VCaP (cell line): ENCODE measurements at regions not wholly inside any gene's neighbourhood (a gene's known extent, or its start where the extent isn't known, plus 50 kb on each side); places are given as distances from the start of the nearest gene placed in this dataset.
A peak's percentile ranks its signal among the peaks of the same experiment; 100 is the strongest.

Source experiments
- H3K27ac ChIP-seq: fragments of 450-650 bp; 2 replicates; pipeline ENCODE4 v1.5.1; 2017
- CTCF ChIP-seq: fragments of 450-650 bp; conservative IDR thresholded peaks from 2 replicates; pipeline ENCODE4 v1.5.1; 2017; ENCODE audit warnings: mild to moderate bottlenecking, moderate library complexity

- TF ChIP-seq CTCF, result no peak
- no peak overlapping the region for H3K27ac ChIP-seq
Observed at GRCh38 chr5:152293189-152293588, 111.9 kb downstream of the NMUR2 start.

DNA sequence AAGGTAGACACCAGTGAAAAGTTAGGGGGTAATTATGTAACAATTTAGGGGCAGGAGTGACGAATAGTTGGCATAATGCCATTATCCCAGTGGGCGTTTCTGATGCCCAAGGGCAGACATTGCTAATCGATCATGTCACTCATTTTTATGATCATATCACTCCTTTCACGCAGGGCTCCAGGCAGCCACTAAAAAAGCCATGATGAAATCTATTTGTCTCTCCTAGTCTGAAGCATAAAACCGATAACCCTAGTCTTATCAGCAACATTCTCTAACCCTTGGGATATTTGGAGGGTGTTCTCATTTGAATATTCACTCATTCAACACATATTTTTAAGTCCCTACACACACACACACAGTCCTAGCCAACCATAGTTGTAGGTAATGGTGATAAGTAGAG is 114.9 kb downstream of the NMUR2 start:
- no peak overlapping the region for H3K27ac ChIP-seq
- no peak for TF ChIP-seq CTCF

DNA sequence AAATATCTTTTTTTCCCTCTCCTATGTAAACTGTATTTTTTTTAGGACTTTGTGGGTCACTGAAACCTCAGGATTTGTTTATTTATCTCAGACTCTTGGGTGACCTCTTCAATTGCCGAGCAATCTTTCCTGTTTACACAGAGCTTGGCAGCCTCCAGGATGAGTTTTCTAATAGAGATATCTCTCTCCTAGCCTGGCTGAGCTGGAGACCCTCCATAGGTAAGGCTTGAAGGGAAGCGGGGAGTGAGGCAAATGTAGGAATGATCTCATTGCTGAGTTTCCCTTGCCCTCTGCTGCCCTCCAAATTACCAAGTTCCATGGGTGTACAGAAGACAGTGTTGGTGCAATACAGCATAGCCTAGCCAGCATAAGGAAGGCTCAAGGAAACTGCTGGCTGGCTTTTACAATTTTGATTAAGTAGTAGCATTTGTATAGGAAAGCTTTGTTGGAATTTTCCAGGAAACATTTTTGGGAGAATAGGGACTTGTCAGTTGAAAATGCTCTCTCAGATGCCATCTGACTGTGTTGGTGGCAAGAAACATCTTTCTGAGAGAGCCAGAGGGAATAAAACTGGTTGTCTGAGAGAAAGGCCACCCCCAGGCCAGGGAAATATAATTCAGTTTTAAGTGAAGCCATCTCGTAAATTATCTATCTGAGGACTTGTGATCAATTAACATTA is 116.0 kb downstream of the NMUR2 start:
- H3K27ac ChIP-seq, result peak overlapping the region; percentile 52
- TF ChIP-seq CTCF, result no peak

GRCh38 chr5:152288499-152288898 is 116.6 kb downstream of the NMUR2 start:
- peak overlapping the region; percentile 52 for H3K27ac ChIP-seq

DNA sequence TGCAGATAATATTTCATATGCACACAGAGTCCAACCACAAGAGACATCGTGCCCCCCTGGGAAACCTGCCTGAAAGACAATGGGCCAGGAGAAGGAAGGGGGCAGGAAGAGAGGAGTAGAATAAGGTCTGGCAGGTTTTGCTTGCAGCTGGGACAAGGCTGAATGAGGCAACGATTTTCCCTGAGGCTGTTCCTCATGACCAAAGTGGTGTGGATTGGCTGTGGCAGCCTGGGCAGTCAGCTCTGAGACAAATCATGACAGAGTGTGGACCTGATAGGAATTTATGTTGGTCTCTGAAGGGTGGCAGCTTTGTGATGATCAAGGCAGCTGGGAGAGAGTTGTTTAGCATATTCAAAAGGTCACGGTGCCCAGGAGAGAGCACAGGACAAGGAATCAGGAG is 119.3 kb downstream of the NMUR2 start:
- no peak overlapping the region for H3K27ac ChIP-seq

More at GRCh38 chr5:152288499-152288898, 116.6 kb downstream of the NMUR2 start:
- no peak for TF ChIP-seq CTCF

DNA sequence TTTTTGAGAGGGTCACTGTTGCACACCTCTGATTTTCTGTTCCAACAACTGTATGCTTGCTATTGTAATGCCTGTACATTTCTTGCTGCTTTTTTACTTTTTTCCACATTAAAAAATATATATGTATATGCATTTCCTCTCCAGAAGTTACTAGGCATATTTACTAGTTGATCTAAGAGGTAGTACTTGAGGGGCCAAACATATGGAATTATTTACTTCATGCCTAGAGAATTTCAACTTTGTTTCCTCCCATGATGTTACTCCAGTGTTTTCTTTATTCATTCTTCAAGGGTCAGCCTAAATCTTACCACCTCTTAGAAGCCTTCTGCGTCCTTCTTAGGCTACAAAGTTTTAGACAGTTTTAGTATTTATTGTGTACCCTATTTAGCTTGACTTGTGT is 122.7 kb downstream of the NMUR2 start:
- H3K27ac ChIP-seq, result no peak overlapping the region
- TF ChIP-seq CTCF, result no peak

More for the DNA sequence above, 119.3 kb downstream of the NMUR2 start:
- TF ChIP-seq CTCF, result no peak

DNA sequence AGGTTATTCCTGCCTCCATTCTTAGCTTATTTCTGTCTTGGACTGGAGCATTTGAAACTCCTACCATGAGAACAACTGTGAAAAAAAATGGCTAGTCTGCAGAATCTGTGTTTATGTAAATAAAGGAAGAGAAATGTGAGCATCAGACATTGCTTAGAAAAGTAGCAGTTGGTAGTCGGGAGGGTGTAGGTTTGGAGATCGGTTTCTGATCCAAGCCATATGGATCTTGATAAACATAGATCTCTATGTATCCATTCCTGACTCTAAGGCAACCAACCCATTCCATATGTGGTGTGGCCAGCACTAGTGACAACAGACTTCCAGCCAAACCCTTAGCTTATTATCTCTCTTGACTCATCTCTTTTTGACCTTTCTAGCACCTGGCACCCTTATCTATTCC is 127.1 kb downstream of the NMUR2 start:
- no peak for TF ChIP-seq CTCF
- no peak overlapping the region for H3K27ac ChIP-seq
